Thoracic aorta (tissue), 2 donors: ENCODE measurements at regions not wholly inside any gene's neighbourhood (a gene's known extent, or its start where the extent isn't known, plus 50 kb on each side); places are given as distances from the start of the nearest gene placed in this dataset.

Experiments used
- ATAC-seq: fragments of 150-250 bp; one replicate; pipeline ENCODE4 v1.8.0; 2017; ENCODE audit warnings: low read depth; ENCODE audit not compliant: insufficient number of reproducible peaks, low FRiP score
- DNase-seq: peaks from one replicate; pipeline ENCODE4 v3.0.0-alpha.2; 2020; ENCODE audit warnings: low spot score
- H3K27ac ChIP-seq, 2 donors: fragments of 200-600 bp; sonication (generic); 1 replicate in 1 of 2; 2 replicates in 1 of 2; pipeline ENCODE4 v1.5.1; 2016; ENCODE audit warnings: mild to moderate bottlenecking in 2 of 2, moderate library complexity in 2 of 2
- H3K27me3 ChIP-seq: fragments of 200-600 bp; sonication (generic); replicated peaks from 2 replicates; pipeline ENCODE4 v1.6.0; 2016; ENCODE audit warnings: mild to moderate bottlenecking; ENCODE audit not compliant: insufficient read depth
- H3K36me3 ChIP-seq: fragments of 200-600 bp; sonication (generic); one replicate; pipeline ENCODE4 v1.5.1; 2016
- H3K4me1 ChIP-seq, 2 donors: fragments of 200-600 bp; sonication (generic); 1 replicate in 1 of 2; 2 replicates in 1 of 2; pipeline versions ENCODE4 v1.5.1 to v1.6.0; 2016; ENCODE audit warnings: low read depth in 2 of 2, mild to moderate bottlenecking in 1 of 2; ENCODE audit not compliant: control insufficient read depth in 1 of 2
- H3K4me3 ChIP-seq: fragments of 200-600 bp; sonication (generic); 2 replicates; pipeline ENCODE4 v1.5.1; 2016; ENCODE audit warnings: mild to moderate bottlenecking
- H3K9me3 ChIP-seq: fragments of 200-600 bp; sonication (generic); 2 replicates; pipeline ENCODE4 v1.5.1; 2016
- TF ChIP-seq, protein P1 (sequence below): fragments of 200-600 bp; sonication (generic); IDR thresholded peaks from one replicate; pipeline ENCODE4 v1.5.1; 2019; ENCODE audit warnings: antibody characterized with exemption

DNA sequence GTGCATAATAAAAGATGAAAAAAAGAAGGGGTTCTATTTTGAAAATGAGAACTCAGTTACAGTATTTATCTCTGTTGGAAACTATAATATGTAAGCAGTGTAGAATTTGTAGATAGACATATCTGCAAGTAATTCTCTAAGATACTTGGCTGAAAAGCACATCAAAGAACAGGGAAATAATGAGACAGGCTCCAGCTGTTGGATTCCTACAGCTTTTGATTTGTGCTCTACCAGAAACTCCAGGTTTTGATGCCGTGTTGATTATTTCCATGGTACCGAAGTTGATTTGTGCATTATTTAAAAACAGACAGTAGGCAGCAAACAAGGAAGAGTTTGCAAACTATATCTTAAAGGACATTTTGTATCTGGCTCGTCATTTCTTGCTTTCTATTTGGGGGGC lies 2098.7 kb upstream of the WWC1 start:
- Histone ChIP-seq H3K4me1 (no peaks in the 10 kb centered on the region), H3K27me3 (no peaks in the 10 kb centered on the region), H3K36me3 (no peaks in the 10 kb centered on the region), H3K4me3 (no peak overlapping the region), H3K27ac (no peak overlapping the region), H3K9me3 (no peaks in the 10 kb centered on the region)
- DNase-seq (no peak), ATAC-seq (no peak)
- TF ChIP-seq, protein P1, sequence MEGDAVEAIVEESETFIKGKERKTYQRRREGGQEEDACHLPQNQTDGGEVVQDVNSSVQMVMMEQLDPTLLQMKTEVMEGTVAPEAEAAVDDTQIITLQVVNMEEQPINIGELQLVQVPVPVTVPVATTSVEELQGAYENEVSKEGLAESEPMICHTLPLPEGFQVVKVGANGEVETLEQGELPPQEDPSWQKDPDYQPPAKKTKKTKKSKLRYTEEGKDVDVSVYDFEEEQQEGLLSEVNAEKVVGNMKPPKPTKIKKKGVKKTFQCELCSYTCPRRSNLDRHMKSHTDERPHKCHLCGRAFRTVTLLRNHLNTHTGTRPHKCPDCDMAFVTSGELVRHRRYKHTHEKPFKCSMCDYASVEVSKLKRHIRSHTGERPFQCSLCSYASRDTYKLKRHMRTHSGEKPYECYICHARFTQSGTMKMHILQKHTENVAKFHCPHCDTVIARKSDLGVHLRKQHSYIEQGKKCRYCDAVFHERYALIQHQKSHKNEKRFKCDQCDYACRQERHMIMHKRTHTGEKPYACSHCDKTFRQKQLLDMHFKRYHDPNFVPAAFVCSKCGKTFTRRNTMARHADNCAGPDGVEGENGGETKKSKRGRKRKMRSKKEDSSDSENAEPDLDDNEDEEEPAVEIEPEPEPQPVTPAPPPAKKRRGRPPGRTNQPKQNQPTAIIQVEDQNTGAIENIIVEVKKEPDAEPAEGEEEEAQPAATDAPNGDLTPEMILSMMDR: no peak

DNA sequence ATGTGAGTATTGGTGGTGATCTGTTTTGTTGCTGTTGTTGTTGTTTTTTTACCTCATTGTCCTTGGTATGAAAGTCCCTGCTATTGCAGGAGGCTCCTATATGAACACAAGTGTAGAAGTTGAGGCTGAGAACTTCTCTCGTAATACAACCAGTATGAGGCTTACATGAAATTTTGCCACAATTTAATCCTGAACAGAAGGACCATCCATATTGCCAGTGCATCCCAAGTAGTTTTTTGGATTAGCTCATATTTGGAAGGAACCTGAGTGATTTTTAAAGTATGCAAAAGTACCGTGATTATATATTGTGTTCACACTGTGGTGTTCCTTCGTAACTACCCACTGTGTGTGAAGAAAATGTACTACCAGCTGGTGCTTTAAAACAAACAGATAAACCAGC lies 2095.5 kb upstream of the WWC1 start:
- H3K4me3 ChIP-seq: no peak overlapping the region
- no peaks in the 10 kb centered on the region for H3K27me3 ChIP-seq
- H3K4me1 ChIP-seq: no peaks in the 10 kb centered on the region
- no peak overlapping the region for H3K27ac ChIP-seq
- no peaks in the 10 kb centered on the region for H3K36me3 ChIP-seq
- H3K9me3 ChIP-seq: no peaks in the 10 kb centered on the region
- TF ChIP-seq, protein P1: no peak
- ATAC-seq (no peak), DNase-seq (no peak)

DNA sequence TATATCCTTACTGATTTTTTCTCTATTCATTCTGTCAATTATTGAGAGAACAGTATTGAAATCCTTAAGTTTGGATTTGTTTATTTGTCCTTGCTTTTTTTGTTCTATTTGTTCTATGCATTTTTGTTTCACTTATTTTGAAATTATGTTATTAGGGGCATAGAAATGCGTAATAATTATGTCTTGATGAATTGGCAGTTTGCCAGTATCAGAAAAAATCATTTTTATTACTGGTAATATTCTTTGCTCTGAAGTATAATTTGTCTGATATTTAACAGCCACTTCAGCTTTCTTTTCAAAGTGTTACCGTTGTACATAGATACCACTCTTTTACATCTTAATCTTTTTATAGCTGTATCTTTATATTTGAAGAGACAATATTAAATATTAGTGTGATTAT lies 2090.9 kb upstream of the WWC1 start:
- no peaks in the 10 kb centered on the region for H3K9me3 ChIP-seq
- H3K27ac ChIP-seq: no peak overlapping the region
- H3K4me3 ChIP-seq: no peak overlapping the region
- no peaks in the 10 kb centered on the region for H3K4me1 ChIP-seq
- no peaks in the 10 kb centered on the region for H3K36me3 ChIP-seq
- ATAC-seq (no peak), DNase-seq (no peak)
- H3K27me3 ChIP-seq: no peaks in the 10 kb centered on the region
- TF ChIP-seq, protein P1: no peak

DNA sequence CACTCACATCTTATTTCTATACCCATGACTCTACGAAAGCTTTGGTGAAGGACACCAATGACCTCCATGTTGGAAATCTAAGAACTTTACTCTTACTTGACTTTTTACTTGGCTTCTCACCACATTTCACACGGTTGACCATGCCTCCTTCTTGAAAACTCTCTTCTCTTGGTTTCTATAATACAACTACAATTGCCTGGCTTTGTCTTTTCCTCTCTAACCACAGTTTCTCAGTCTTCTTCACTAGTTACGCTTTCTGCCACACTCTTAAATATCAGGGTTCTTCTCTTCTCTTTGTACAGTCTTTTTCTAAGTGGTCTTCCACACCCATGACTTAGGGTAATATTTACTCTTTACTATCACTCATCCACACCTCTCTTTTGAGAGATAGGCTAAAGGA lies 2079.8 kb upstream of the WWC1 start:
- TF ChIP-seq, protein P1: no peak
- no peak overlapping the region for H3K27ac ChIP-seq
- no peaks in the 10 kb centered on the region for H3K36me3 ChIP-seq
- no peaks in the 10 kb centered on the region for H3K9me3 ChIP-seq
- ATAC-seq (no peak), DNase-seq (no peak)
- no peaks in the 10 kb centered on the region for H3K4me1 ChIP-seq
- H3K27me3 ChIP-seq: no peaks in the 10 kb centered on the region
- no peak overlapping the region for H3K4me3 ChIP-seq

DNA sequence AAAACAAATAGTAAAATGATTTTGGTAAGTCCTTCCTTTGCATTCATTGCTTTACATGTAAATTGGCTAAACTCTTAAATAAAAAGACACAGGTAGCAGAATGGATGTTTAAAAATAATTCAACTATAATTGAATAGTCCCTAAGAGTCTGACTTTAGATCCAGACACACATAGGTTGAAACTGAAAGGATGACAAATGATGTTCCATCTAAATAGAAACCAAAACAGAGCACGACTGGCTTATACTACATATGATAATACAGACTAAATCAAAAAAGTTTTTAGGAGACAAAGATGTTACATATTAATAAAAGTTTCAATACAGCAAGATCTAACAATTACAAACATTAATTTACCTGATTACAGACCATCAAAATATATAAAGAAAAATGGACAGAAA lies 2055.1 kb upstream of the WWC1 start:
- DNase-seq: no peak
- H3K4me3 ChIP-seq: no peak overlapping the region
- H3K27me3 ChIP-seq: no peaks in the 10 kb centered on the region
- no peak for ATAC-seq
- H3K9me3 ChIP-seq: no peaks in the 10 kb centered on the region
- H3K36me3 ChIP-seq: no peaks in the 10 kb centered on the region
- TF ChIP-seq, protein P1: no peak
- H3K27ac ChIP-seq: no peak overlapping the region
- no peaks in the 10 kb centered on the region for H3K4me1 ChIP-seq
